Calu3 (cell line): ENCODE measurements at regions not wholly inside any gene's neighbourhood (a gene's known extent, or its start where the extent isn't known, plus 50 kb on each side); places are given as distances from the start of the nearest gene placed in this dataset.

Experiments
- BruUV-seq: library from RNA; stranded (reverse); fragments of 400-500 nt; replicated peaks from 2 replicates; lab custom pipeline; 2021; lab: Mats Ljungman, UMichigan
- CTCF ChIA-PET: fragments of 300-600 bp; sonication (Branson Sonifier 250); formaldehyde crosslinking; loops from one replicate; lab custom pipeline; 2022; ENCODE audit warnings: antibody characterized with exemption; lab: Charles Lee
- DNase-seq: peaks from one replicate; pipeline ENCODE4 v3.0.0; 2022
- H3K27ac Mint-ChIP-seq: one replicate; pipeline ENCODE4 v1.8.0; 2022; ENCODE audit warnings: mixed read lengths; ENCODE audit not compliant: unreplicated experiment
- H3K27me3 Mint-ChIP-seq: one replicate; pipeline ENCODE4 v1.8.0; 2022; ENCODE audit warnings: mixed read lengths; ENCODE audit not compliant: unreplicated experiment
- H3K36me3 Mint-ChIP-seq: one replicate; pipeline ENCODE4 v1.8.0; 2022; ENCODE audit warnings: mild to moderate bottlenecking, moderate library complexity, mixed read lengths; ENCODE audit not compliant: insufficient read depth, unreplicated experiment
- H3K4me1 Mint-ChIP-seq: one replicate; pipeline ENCODE4 v1.8.0; 2022; ENCODE audit warnings: mild to moderate bottlenecking, low read depth, mixed read lengths; ENCODE audit not compliant: unreplicated experiment
- H3K4me3 Mint-ChIP-seq: one replicate; pipeline ENCODE4 v1.8.0; 2022; ENCODE audit warnings: mild to moderate bottlenecking, low read depth, moderate library complexity, mixed read lengths; ENCODE audit not compliant: unreplicated experiment
- H3K9me3 Mint-ChIP-seq: one replicate; pipeline ENCODE4 v1.8.0; 2022; ENCODE audit warnings: low read depth, mixed read lengths; ENCODE audit not compliant: unreplicated experiment
- CTCF ChIP-seq: fragments of 200-600 bp; IDR thresholded peaks from one replicate; pipeline ENCODE4 v1.8.0; 2022; ENCODE audit warnings: antibody characterized with exemption; ENCODE audit not compliant: unreplicated experiment
- intact Hi-C: fragments of 100-400 bp; cut with micrococcal nuclease; formaldehyde crosslinking; loops from one replicate; pipeline ENCODE4 v1.10.0; 2022; ENCODE audit not compliant: unreplicated experiment

- CTCF ChIA-PET: no interaction called here
- no peaks in the 10 kb centered on the region for H3K4me1 Mint-ChIP-seq
- intact Hi-C loops: no loop called here
- H3K36me3 Mint-ChIP-seq: no peaks in the 10 kb centered on the region
- H3K27me3 Mint-ChIP-seq: peaks cover 43% of the 10 kb centered on the region
- no peak for TF ChIP-seq CTCF
- DNase-seq: no peak
- H3K4me3 Mint-ChIP-seq: no peak overlapping the region
- H3K27ac Mint-ChIP-seq: no peak overlapping the region
- no TSS peak for BruUV-seq
- H3K9me3 Mint-ChIP-seq: no peaks in the 10 kb centered on the region
These were observed 272.6 kb upstream of the HS6ST1 start for GRCh38 chr2:128591022-128591860.

GRCh38 chr2:128591861-128592822 lies 273.5 kb upstream of the HS6ST1 start:
- Mint-ChIP-seq H3K27ac (no peak overlapping the region), H3K36me3 (no peaks in the 10 kb centered on the region), H3K27me3 (peaks cover 43% of the 10 kb centered on the region), H3K9me3 (no peaks in the 10 kb centered on the region), H3K4me3 (no peak overlapping the region), H3K4me1 (no peaks in the 10 kb centered on the region)
- TF ChIP-seq CTCF: no peak
- no peak for DNase-seq
- no TSS peak for BruUV-seq
- intact Hi-C loops: no loop called here
- CTCF ChIA-PET: no interaction called here

GRCh38 chr2:128593518-128593878 lies 274.8 kb upstream of the HS6ST1 start:
- BruUV-seq: no TSS peak
- H3K4me3 Mint-ChIP-seq: no peak overlapping the region
- H3K4me1 Mint-ChIP-seq: no peaks in the 10 kb centered on the region
- no peak overlapping the region for H3K27ac Mint-ChIP-seq
- intact Hi-C loops: no loop called here
- DNase-seq: no peak
- CTCF ChIA-PET: no interaction called here
- no peaks in the 10 kb centered on the region for H3K36me3 Mint-ChIP-seq
- H3K9me3 Mint-ChIP-seq: no peaks in the 10 kb centered on the region
- H3K27me3 Mint-ChIP-seq: peaks cover 43% of the 10 kb centered on the region
- TF ChIP-seq CTCF: no peak

GRCh38 chr2:128593879-128594650 lies 275.4 kb upstream of the HS6ST1 start:
- no peak for TF ChIP-seq CTCF

More at GRCh38 chr2:128593879-128594650, 275.4 kb upstream of the HS6ST1 start:
- Mint-ChIP-seq H3K4me1 (no peaks in the 10 kb centered on the region), H3K9me3 (no peaks in the 10 kb centered on the region), H3K27ac (no peak overlapping the region), H3K27me3 (peaks cover 41% of the 10 kb centered on the region), H3K36me3 (no peaks in the 10 kb centered on the region), H3K4me3 (no peak overlapping the region)
- CTCF ChIA-PET: no interaction called here
- BruUV-seq: no TSS peak
- intact Hi-C loops: no loop called here
- DNase-seq: no peak
